Heart left ventricle (tissue), 16 donors: ENCODE measurements at regions not wholly inside any gene's neighbourhood (a gene's known extent, or its start where the extent isn't known, plus 50 kb on each side); places are given as distances from the start of the nearest gene placed in this dataset.

Experiments
- ATAC-seq, 4 donors: fragments of 200-7000 bp; cut with Tn5 transposase; one replicate each; pipeline ENCODE4 v1.9.1; 2020 to 2022; ENCODE audit warnings: moderate library complexity in 4 of 4, mild to moderate bottlenecking in 3 of 4, moderate number of reproducible peaks in 1 of 4
- DNase-seq, 5 donors: peaks; one replicate each; pipeline ENCODE4 v3.0.0-alpha.2; 2020
- H3K27ac ChIP-seq, 12 donors: fragments of 200-600 bp; sonication (generic) in 4 of 12; one replicate each; pipeline versions ENCODE4 v1.5.0 to v1.8.0; 2016 to 2022; ENCODE audit warnings: mild to moderate bottlenecking in 2 of 12
- H3K27me3 ChIP-seq, 9 donors: fragments of 200-600 bp; sonication (generic) in 2 of 9; one replicate each; pipeline versions ENCODE4 v1.5.1 to v1.8.0; 2016 to 2022; ENCODE audit warnings: mild to moderate bottlenecking in 3 of 9
- H3K36me3 ChIP-seq, 9 donors: fragments of 200-600 bp; sonication (generic) in 2 of 9; one replicate each; pipeline versions ENCODE4 v1.5.0 to v1.8.0; 2018 to 2022; ENCODE audit warnings: mild to moderate bottlenecking in 2 of 9
- H3K4me1 ChIP-seq, 12 donors: fragments of 200-600 bp; sonication (generic) in 4 of 12; one replicate each; pipeline versions ENCODE4 v1.5.0 to v1.8.0; 2016 to 2022; ENCODE audit warnings: mild to moderate bottlenecking in 3 of 12
- H3K4me3 ChIP-seq, 12 donors: fragments of 200-600 bp; sonication (generic) in 4 of 12; one replicate each; pipeline versions ENCODE4 v1.5.0 to v1.8.0; 2017 to 2022; ENCODE audit warnings: mild to moderate bottlenecking in 9 of 12, moderate library complexity in 4 of 12
- H3K9me3 ChIP-seq, 12 donors: fragments of 200-600 bp; sonication (generic) in 4 of 12; one replicate each; pipeline versions ENCODE4 v1.5.0 to v1.8.0; 2016 to 2022; ENCODE audit warnings: mild to moderate bottlenecking in 1 of 12
- POLR2A ChIP-seq, 2 donors: fragments of 450-650 bp; IDR thresholded peaks; one replicate each; pipeline ENCODE4 v1.6.1; 2017; ENCODE audit warnings: antibody characterized with exemption in 2 of 2, mild to moderate bottlenecking in 2 of 2, moderate library complexity in 2 of 2
- WGBS, 4 donors: extraction: QIAGEN DNeasy Blood & Tissue Kit in 2 of 4; methylation state at CpG; one replicate each; pipeline versions ENCODE4 v1.1.5 to v1.1.7; 2013 to 2018; 5-methylcytosine and 5-hydroxymethylcytosine counted together
- intact Hi-C, 10 donors: fragments of 100-400 bp; cut with DNase I; formaldehyde crosslinking; loops; one replicate each; pipeline versions ENCODE4 v1.11.1 to v1.14.2; 2022
- TF ChIP-seq, protein P1 (sequence below), 12 donors: fragments of 200-600 bp; sonication (generic) in 4 of 12; IDR thresholded peaks; one replicate each; pipeline versions ENCODE4 v1.5.0 to v1.8.0; 2018 to 2022; ENCODE audit warnings: antibody characterized with exemption in 12 of 12, mild to moderate bottlenecking in 5 of 12
- donor health status: ischemic (EF 13 %, LVEDD 7.1; RV severe dilation, severe dysfunction).
- donor health status: healthy with polysubstance abuse.
- donor health status: DM: no; HTN: yes; CAD: no.
- donor health status: DM: no; HTN: no; CAD: no.
- donor health status: ischemic (EF 25% LVEDD 6.9; RV normal size, moderate dysfunction).
- donor health status: ischemic (EF 25% LVEDD 5.7; RV mildly dilated, moderate dysfunction).
- donor health status: healthy.
- donor health status: DM: yes; HTN: yes; CAD: no.
- donor health status: ischemic (EF 35%, LVEDD 5.7; RV mildly dilated, moderate dysfunction).
- donor health status: nonischemic (EF 11% LVEDD 7.7; RV severe dilation, severe dysfunction).
- donor health status: DM: yes; HTN: yes; CAD: no.
- donor health status: PGD.
- donor health status: ischemic (EF 29% LVEDD 5.4; RV normal size, mild dysfunction).
- donor health status: nonischemic (EF 23%, LVEDD 6.1; RV moderate dilation, normal function).

DNA sequence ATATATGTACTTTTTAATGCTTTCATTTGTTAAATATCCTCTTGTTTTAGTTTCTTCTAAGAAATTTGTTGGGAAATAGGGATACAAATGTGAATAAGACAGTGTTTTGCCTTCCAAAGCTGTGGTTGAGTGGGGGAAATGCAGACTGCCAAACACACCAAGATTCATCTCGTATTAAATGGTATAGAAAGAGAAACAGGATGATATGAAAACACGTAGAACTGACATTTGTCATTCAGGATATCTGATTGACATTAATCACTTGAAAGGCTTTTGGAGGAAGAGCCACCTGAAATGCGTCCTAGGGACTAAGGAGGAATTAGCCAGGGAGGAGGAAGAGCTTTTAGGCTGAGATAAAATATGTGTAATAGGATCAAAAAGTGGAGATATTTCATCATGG, 287.4 kb upstream of the SEMA3C start:
- TF ChIP-seq POLR2A (IDR thresholded peaks at IDR 0.05) = no peak
- TF ChIP-seq, protein P1, sequence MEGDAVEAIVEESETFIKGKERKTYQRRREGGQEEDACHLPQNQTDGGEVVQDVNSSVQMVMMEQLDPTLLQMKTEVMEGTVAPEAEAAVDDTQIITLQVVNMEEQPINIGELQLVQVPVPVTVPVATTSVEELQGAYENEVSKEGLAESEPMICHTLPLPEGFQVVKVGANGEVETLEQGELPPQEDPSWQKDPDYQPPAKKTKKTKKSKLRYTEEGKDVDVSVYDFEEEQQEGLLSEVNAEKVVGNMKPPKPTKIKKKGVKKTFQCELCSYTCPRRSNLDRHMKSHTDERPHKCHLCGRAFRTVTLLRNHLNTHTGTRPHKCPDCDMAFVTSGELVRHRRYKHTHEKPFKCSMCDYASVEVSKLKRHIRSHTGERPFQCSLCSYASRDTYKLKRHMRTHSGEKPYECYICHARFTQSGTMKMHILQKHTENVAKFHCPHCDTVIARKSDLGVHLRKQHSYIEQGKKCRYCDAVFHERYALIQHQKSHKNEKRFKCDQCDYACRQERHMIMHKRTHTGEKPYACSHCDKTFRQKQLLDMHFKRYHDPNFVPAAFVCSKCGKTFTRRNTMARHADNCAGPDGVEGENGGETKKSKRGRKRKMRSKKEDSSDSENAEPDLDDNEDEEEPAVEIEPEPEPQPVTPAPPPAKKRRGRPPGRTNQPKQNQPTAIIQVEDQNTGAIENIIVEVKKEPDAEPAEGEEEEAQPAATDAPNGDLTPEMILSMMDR (IDR thresholded peaks at IDR 0.05) = no peak
- Histone ChIP-seq H3K4me1 (peaks cover 0 to 2% (median 0%) of the 10 kb centered on the region in 12 donors), H3K27me3 (no peaks in the 10 kb centered on the region), H3K36me3 (no peaks in the 10 kb centered on the region), H3K27ac (no peak overlapping the region), H3K4me3 (no peak overlapping the region), H3K9me3 (no peaks in the 10 kb centered on the region)
- intact Hi-C loops = no loop called here
- DNase-seq = no peak
- WGBS, 4 donors = 73 to 83% (median 79%) methylated on average over 3 of the region's 3 CpGs
- ATAC-seq = no peak

DNA sequence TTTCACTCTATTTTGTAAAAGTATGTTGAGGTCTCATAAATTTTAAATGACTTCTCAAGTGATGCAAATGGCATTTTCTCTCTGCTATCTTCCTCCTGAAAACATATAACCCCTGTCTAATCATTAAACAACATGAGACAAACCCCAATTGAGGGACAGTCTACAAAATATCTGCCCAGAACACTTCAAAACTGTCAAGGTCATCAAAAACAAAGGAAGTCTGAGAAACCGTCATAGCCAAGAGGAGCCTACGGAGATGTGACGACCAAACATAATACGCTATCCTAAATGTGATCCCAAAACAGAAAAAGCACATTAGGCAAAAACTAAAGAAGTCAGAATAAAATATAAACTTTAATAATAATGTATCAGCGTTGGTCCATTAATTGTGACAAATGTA, 282.3 kb upstream of the SEMA3C start:
- Histone ChIP-seq H3K36me3 (no peaks in the 10 kb centered on the region), H3K4me1 (no peaks in the 10 kb centered on the region), H3K4me3 (no peak overlapping the region), H3K27me3 (no peaks in the 10 kb centered on the region), H3K27ac (no peak overlapping the region), H3K9me3 (no peaks in the 10 kb centered on the region)
- no peak for ATAC-seq
- WGBS, 4 donors = 89 to 95% (median 93%) methylated on average over 5 of the region's 5 CpGs
- TF ChIP-seq, protein P1 (IDR thresholded peaks at IDR 0.05) = no peak
- TF ChIP-seq POLR2A (IDR thresholded peaks at IDR 0.05) = no peak
- intact Hi-C loops = no loop called here
- no peak for DNase-seq

DNA sequence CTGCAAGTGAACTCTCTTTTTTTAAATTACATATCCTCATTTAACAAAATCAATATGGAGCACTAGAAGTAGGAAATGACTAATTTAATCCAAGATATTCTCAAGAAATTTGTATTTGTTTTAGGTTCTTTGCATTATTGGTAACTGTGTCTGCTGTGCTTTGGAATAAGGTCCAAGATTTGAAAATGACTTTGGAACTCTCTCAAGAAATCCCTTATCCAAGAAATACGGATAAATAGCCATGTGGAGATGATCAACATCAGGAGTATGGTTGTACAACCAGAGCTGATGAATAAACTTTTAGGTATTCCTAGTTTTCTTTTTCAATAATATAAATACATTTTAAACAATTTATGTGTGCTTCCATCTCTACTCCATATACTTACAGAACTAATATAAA, 279.9 kb upstream of the SEMA3C start:
- no peaks in the 10 kb centered on the region for H3K27me3 ChIP-seq
- ATAC-seq (no peak), DNase-seq (no peak)
- H3K4me1 ChIP-seq = no peaks in the 10 kb centered on the region
- 51 to 69% (median 65%) methylated on average over 1 of the region's 1 CpG for WGBS, 4 donors
- TF ChIP-seq POLR2A (IDR thresholded peaks at IDR 0.05) = no peak
- TF ChIP-seq, protein P1 (IDR thresholded peaks at IDR 0.05) = no peak
- no peak overlapping the region for H3K4me3 ChIP-seq
- H3K27ac ChIP-seq = no peak overlapping the region
- no peaks in the 10 kb centered on the region for H3K36me3 ChIP-seq
- no peaks in the 10 kb centered on the region for H3K9me3 ChIP-seq
- intact Hi-C loops = loop anchor here in 1 of 10 donors (10.0 kb wide), 1 partner anchor 254 kb away; no protein-coding TSS in a partner anchor

DNA sequence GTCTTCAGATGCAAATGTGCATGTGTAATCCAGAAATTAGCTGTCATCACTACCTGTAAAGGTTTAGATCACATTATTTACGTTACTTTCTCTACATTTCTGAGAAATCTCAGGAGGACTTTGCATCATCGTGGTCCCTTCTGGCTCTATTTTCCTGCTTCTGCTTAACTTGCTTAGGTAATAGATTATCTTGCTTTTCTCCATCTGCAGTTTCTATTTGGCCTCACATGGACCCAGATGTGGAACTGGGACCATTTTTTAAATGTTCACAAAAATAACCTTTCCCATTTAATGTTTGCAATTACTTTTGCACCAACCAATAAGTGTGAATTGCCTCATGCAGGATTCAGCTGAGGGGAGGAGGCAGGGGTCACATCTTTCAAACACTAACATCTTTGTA, 278.4 kb upstream of the SEMA3C start:
- no peaks in the 10 kb centered on the region for H3K9me3 ChIP-seq
- TF ChIP-seq, protein P1 (IDR thresholded peaks at IDR 0.05) = no peak
- no peak for TF ChIP-seq POLR2A (IDR thresholded peaks at IDR 0.05)
- ATAC-seq (no peak), DNase-seq (no peak)
- H3K36me3 ChIP-seq = no peaks in the 10 kb centered on the region
- H3K27ac ChIP-seq = no peak overlapping the region
- no peaks in the 10 kb centered on the region for H3K4me1 ChIP-seq
- H3K27me3 ChIP-seq = no peaks in the 10 kb centered on the region
- no peak overlapping the region for H3K4me3 ChIP-seq
- intact Hi-C loops = loop anchor here in 1 of 10 donors (10.0 kb wide), 1 partner anchor 252 kb away; no protein-coding TSS in a partner anchor
- WGBS, 4 donors = 59 to 72% (median 66%) methylated on average over 2 of the region's 2 CpGs
